Medulla oblongata (tissue), 1 donor: ENCODE measurements at regions not wholly inside any gene's neighbourhood (a gene's known extent, or its start where the extent isn't known, plus 50 kb on each side); places are given as distances from the start of the nearest gene placed in this dataset.

Experiments
- DNase-seq: peaks from one replicate; pipeline ENCODE4 v3.0.0-alpha.2; 2015; ENCODE audit errors: extremely low spot score

GRCh38 chr13:53474878-53475277 lies 446.3 kb downstream of the OLFM4 start:
- no peak for DNase-seq

- DNase-seq: no peak
Measured at GRCh38 chr13:53490752-53491151, 462.1 kb downstream of the OLFM4 start.

- no peak for DNase-seq
Measured at GRCh38 chr13:53494406-53494805, 465.8 kb downstream of the OLFM4 start.

GRCh38 chr13:53499576-53500133 lies 471.0 kb downstream of the OLFM4 start:
- no peak for DNase-seq

GRCh38 chr13:53501387-53501786 lies 472.8 kb downstream of the OLFM4 start:
- no peak for DNase-seq

- no peak for DNase-seq
Measured at GRCh38 chr13:53507741-53508140, 479.1 kb downstream of the OLFM4 start.

GRCh38 chr13:53512635-53513034 lies 484.0 kb downstream of the OLFM4 start:
- no peak for DNase-seq

- DNase-seq: no peak
Measured at GRCh38 chr13:53513226-53513625, 484.6 kb downstream of the OLFM4 start.

- no peak for DNase-seq
Measured at GRCh38 chr13:53520132-53520531, 491.5 kb downstream of the OLFM4 start.

GRCh38 chr13:53522034-53522433 lies 493.4 kb downstream of the OLFM4 start:
- no peak for DNase-seq

- no peak for DNase-seq
Measured at GRCh38 chr13:53537586-53537985, 509.0 kb downstream of the OLFM4 start.

- no peak for DNase-seq
Measured at GRCh38 chr13:53545340-53545941, 516.8 kb downstream of the OLFM4 start.

GRCh38 chr13:53560556-53560955 lies 531.9 kb downstream of the OLFM4 start:
- DNase-seq: no peak

- no peak for DNase-seq
Measured at GRCh38 chr13:53562419-53562818, 533.8 kb downstream of the OLFM4 start.

GRCh38 chr13:53568491-53568890 lies 539.9 kb downstream of the OLFM4 start:
- no peak for DNase-seq

GRCh38 chr13:53569453-53569852 lies 540.8 kb downstream of the OLFM4 start:
- DNase-seq: no peak

- no peak for DNase-seq
Measured at GRCh38 chr13:53601113-53601512, 572.5 kb downstream of the OLFM4 start.

- DNase-seq: no peak
Measured at GRCh38 chr13:53605326-53605725, 576.7 kb downstream of the OLFM4 start.

GRCh38 chr13:53612200-53612599 lies 583.6 kb downstream of the OLFM4 start:
- DNase-seq: no peak

GRCh38 chr13:53622456-53622855 lies 593.8 kb downstream of the OLFM4 start:
- no peak for DNase-seq

GRCh38 chr13:53623146-53623545 lies 594.5 kb downstream of the OLFM4 start:
- no peak for DNase-seq

- DNase-seq: no peak
Measured at GRCh38 chr13:53631511-53631910, 602.9 kb downstream of the OLFM4 start.

GRCh38 chr13:53638040-53638439 lies 609.4 kb downstream of the OLFM4 start:
- DNase-seq: no peak

GRCh38 chr13:53642306-53642705 lies 613.7 kb downstream of the OLFM4 start:
- DNase-seq: no peak
